Activated T-cell treated with anti-CD3 and anti-CD28 coated beads, Interleukin-2, amount 50 U/mL, for 24 hours (primary cell): ENCODE measurements at regions not wholly inside any gene's neighbourhood (a gene's known extent, or its start where the extent isn't known, plus 50 kb on each side); places are given as distances from the start of the nearest gene placed in this dataset.

Experiments used
- DNase-seq: peaks from one replicate; pipeline ENCODE4 v3.0.0-alpha.2; 2020
- H3K27ac Mint-ChIP-seq: 2 replicates; pipeline ENCODE4 v1.8.0; 2020; ENCODE audit warnings: mild to moderate bottlenecking, mixed read lengths
- H3K27me3 Mint-ChIP-seq: 2 replicates; pipeline ENCODE4 v1.8.0; 2020; ENCODE audit warnings: mixed read lengths
- H3K36me3 Mint-ChIP-seq: 2 replicates; pipeline ENCODE4 v1.8.0; 2020; ENCODE audit warnings: low read depth, mixed read lengths
- H3K4me1 Mint-ChIP-seq: 2 replicates; pipeline ENCODE4 v1.8.0; 2020; ENCODE audit warnings: low read depth, mixed read lengths
- H3K4me3 Mint-ChIP-seq: 2 replicates; pipeline ENCODE4 v1.8.0; 2020; ENCODE audit warnings: mild to moderate bottlenecking, moderate library complexity, mixed read lengths
- H3K9me3 Mint-ChIP-seq: 2 replicates; pipeline ENCODE4 v1.8.0; 2020; ENCODE audit warnings: mixed read lengths

GRCh38 chr3:113051787-113052186 lies 61.0 kb downstream of the GTPBP8 start:
- Mint-ChIP-seq H3K36me3 (peaks cover 6% of the 10 kb centered on the region), H3K9me3 (no peaks in the 10 kb centered on the region), H3K4me1 (peaks cover 1% of the 10 kb centered on the region), H3K27me3 (no peaks in the 10 kb centered on the region), H3K27ac (no peak overlapping the region), H3K4me3 (no peak overlapping the region)
- no peak for DNase-seq

GRCh38 chr3:113053169-113053568 lies 62.4 kb downstream of the GTPBP8 start:
- no peaks in the 10 kb centered on the region for H3K27me3 Mint-ChIP-seq
- peaks cover 8% of the 10 kb centered on the region for H3K4me1 Mint-ChIP-seq
- H3K4me3 Mint-ChIP-seq = no peak overlapping the region
- no peak overlapping the region for H3K27ac Mint-ChIP-seq
- DNase-seq = no peak
- peaks cover 2% of the 10 kb centered on the region for H3K36me3 Mint-ChIP-seq
- H3K9me3 Mint-ChIP-seq = no peaks in the 10 kb centered on the region

DNA sequence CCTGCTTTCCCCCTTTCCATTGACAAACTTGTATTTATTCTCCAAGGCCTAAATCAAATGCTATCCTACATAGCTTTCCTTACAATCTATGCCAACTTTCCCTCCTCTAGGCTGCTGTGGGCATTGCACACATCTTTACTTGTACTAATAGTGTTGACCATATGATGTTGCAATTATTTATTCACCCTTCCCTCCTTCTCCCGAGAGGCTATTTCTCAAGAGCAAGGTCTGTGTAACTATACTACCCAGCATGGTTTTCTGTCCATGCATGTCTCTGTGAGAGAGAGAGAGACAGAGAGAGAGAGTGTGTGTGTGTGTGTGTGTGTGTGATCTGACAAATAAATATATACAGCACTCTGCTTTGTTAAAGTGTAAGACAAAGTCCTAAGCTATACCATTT lies 63.8 kb downstream of the GTPBP8 start:
- Mint-ChIP-seq H3K4me3 (no peak overlapping the region), H3K27ac (no peak overlapping the region), H3K27me3 (no peaks in the 10 kb centered on the region), H3K36me3 (peaks cover 2% of the 10 kb centered on the region), H3K4me1 (peaks cover 8% of the 10 kb centered on the region), H3K9me3 (no peaks in the 10 kb centered on the region)
- no peak for DNase-seq

DNA sequence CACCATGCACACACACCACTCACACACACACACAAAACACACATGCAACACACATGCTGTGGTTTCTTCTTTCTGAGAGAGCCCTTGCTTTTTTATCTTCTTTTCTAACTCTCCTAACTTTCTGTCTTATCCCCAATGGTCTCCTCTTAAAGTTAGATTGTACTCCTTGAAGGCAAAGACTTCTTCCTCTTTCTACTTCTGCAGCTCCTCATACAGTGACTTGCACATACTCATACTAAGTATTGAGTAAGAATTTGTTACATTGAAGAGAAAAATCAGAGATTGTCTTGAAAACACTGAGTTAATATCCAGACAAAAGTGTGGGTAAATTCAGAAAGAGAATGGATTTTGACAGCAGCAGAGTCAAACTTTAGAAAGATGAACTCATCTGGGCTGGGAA lies 64.4 kb downstream of the GTPBP8 start:
- DNase-seq = no peak
- Mint-ChIP-seq H3K4me1 (peaks cover 8% of the 10 kb centered on the region), H3K27ac (no peak overlapping the region), H3K4me3 (no peak overlapping the region), H3K27me3 (no peaks in the 10 kb centered on the region), H3K36me3 (peaks cover 3% of the 10 kb centered on the region), H3K9me3 (no peaks in the 10 kb centered on the region)

DNA sequence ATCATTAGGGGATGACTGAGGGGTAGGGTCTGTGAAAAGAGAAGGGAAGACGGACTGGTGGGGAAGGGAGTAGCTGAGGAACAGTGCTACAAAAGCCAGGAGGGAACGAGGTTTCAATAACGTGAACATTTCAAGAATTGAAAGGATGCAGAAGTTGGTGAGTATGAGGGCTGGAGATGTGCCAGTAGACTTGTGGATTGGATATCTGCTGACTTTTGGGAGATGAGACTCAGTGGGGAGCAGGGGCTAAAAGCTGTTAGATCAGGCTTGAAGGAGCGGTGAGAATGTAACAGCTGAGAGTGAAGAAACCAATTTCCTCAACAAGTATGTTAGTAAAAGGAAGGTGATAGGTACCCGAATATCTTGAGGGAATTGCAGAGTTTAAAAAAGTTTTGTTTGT lies 65.2 kb downstream of the GTPBP8 start:
- Mint-ChIP-seq H3K9me3 (no peaks in the 10 kb centered on the region), H3K4me3 (no peak overlapping the region), H3K4me1 (peaks cover 8% of the 10 kb centered on the region), H3K36me3 (peaks cover 3% of the 10 kb centered on the region), H3K27me3 (no peaks in the 10 kb centered on the region), H3K27ac (no peak overlapping the region)
- no peak for DNase-seq

DNA sequence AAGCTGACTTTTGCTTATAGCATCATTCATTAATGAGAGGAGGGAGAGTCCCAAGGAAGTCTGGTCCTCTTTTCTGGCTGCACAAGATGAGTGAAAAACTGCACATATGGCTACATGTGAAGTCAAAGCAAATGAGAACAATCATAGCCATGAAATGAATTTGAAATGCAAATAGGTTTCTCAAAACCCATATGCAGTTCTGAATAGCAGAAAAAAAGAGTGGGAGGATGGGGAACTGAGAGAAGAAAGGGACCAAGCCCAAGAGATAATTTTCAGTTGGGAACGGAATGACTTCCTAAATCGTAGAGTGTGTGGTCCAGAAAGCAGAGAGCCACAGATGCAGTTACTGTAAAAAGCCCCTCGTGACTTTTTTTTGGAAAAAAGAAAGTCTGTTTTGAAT lies 66.3 kb downstream of the GTPBP8 start:
- DNase-seq = no peak
- no peak overlapping the region for H3K4me3 Mint-ChIP-seq
- H3K4me1 Mint-ChIP-seq = peaks cover 8% of the 10 kb centered on the region
- no peak overlapping the region for H3K27ac Mint-ChIP-seq
- no peaks in the 10 kb centered on the region for H3K27me3 Mint-ChIP-seq
- peaks cover 10% of the 10 kb centered on the region for H3K36me3 Mint-ChIP-seq
- H3K9me3 Mint-ChIP-seq = no peaks in the 10 kb centered on the region

DNA sequence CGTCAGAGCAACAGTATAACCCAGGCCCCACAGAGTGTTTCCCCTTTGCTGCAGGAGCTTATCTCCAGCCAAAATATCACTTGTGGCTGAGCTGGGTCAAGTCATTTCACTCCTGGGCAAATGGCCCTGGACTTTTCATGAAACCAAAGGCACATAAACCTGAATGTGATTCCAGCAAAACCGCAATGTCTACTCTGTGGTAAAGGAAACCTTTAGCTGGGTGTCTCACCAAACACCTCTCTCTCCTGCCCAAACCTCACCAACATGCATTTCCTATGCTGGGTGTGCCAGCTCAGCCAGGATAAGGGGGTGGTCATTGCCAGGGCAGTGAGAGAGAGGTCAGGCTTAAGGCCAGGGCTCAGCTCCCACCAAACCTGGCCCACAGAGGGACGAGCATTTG lies 67.4 kb downstream of the GTPBP8 start:
- H3K4me3 Mint-ChIP-seq = no peak overlapping the region
- H3K27me3 Mint-ChIP-seq = no peaks in the 10 kb centered on the region
- DNase-seq = no peak
- H3K4me1 Mint-ChIP-seq = peaks cover 8% of the 10 kb centered on the region
- no peak overlapping the region for H3K27ac Mint-ChIP-seq
- no peaks in the 10 kb centered on the region for H3K9me3 Mint-ChIP-seq
- H3K36me3 Mint-ChIP-seq = peaks cover 20% of the 10 kb centered on the region

DNA sequence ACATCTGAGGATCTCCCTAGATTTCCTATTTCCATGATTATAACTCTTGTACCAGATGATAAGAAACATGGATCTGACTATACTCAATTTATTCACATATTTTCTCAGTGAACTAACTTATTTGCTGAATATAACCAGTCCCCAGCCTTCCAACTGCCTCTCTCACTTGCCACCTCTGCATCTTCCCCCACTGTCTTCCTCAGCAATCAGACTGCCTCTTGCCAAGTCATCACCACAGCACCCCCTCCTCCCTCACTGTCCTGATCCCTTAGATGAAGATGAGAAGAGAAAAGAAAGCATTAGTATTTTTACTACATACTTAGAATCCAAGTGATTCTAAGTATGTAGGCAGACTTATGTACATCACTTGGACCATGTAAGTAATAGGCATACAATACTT lies 71.9 kb downstream of the GTPBP8 start:
- DNase-seq = no peak
- peaks cover 65% of the 10 kb centered on the region for H3K36me3 Mint-ChIP-seq
- H3K4me1 Mint-ChIP-seq = no peaks in the 10 kb centered on the region
- H3K27ac Mint-ChIP-seq = no peak overlapping the region
- no peaks in the 10 kb centered on the region for H3K27me3 Mint-ChIP-seq
- H3K9me3 Mint-ChIP-seq = peaks cover 15% of the 10 kb centered on the region
- H3K4me3 Mint-ChIP-seq = no peak overlapping the region

GRCh38 chr3:113063126-113063894 lies 72.5 kb downstream of the GTPBP8 start:
- no peak overlapping the region for H3K4me3 Mint-ChIP-seq
- H3K27ac Mint-ChIP-seq = no peak overlapping the region
- no peak for DNase-seq
- H3K36me3 Mint-ChIP-seq = peaks cover 70% of the 10 kb centered on the region
- H3K4me1 Mint-ChIP-seq = no peaks in the 10 kb centered on the region
- peaks cover 15% of the 10 kb centered on the region for H3K9me3 Mint-ChIP-seq
- H3K27me3 Mint-ChIP-seq = no peaks in the 10 kb centered on the region

DNA sequence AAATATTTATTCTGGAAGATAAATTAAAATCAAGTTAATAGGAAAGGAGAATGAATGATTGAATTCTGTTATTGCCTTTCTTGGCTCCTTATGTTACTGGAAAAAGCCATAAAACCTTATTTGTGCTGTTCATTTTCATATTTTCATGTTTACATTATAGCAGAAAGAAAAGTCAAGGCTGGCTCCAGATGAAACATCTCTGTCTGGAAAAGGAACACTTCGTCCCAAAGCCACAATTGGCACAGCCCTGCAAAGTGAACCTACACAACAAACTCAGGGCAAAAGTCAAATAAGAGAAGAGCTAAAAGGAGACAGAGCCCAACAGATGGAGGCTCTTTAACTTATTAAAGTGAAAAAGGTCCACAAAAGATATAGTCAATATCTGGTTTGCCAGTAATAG lies 73.4 kb downstream of the GTPBP8 start:
- H3K27me3 Mint-ChIP-seq = no peaks in the 10 kb centered on the region
- H3K4me1 Mint-ChIP-seq = no peaks in the 10 kb centered on the region
- H3K9me3 Mint-ChIP-seq = peaks cover 19% of the 10 kb centered on the region
- no peak overlapping the region for H3K4me3 Mint-ChIP-seq
- no peak overlapping the region for H3K27ac Mint-ChIP-seq
- peaks cover 70% of the 10 kb centered on the region for H3K36me3 Mint-ChIP-seq
- no peak for DNase-seq

GRCh38 chr3:113065336-113065735 lies 74.6 kb downstream of the GTPBP8 start:
- Mint-ChIP-seq H3K36me3 (peaks cover 68% of the 10 kb centered on the region), H3K9me3 (peaks cover 19% of the 10 kb centered on the region), H3K27me3 (no peaks in the 10 kb centered on the region), H3K27ac (no peak overlapping the region), H3K4me1 (no peaks in the 10 kb centered on the region), H3K4me3 (no peak overlapping the region)
- no peak for DNase-seq

- no peak overlapping the region for H3K4me3 Mint-ChIP-seq
- no peak overlapping the region for H3K27ac Mint-ChIP-seq
- H3K27me3 Mint-ChIP-seq = no peaks in the 10 kb centered on the region
- peaks cover 19% of the 10 kb centered on the region for H3K9me3 Mint-ChIP-seq
- H3K36me3 Mint-ChIP-seq = peaks cover 39% of the 10 kb centered on the region
- no peaks in the 10 kb centered on the region for H3K4me1 Mint-ChIP-seq
- no peak for DNase-seq
Observed at GRCh38 chr3:113070072-113070640, 79.4 kb downstream of the GTPBP8 start.

DNA sequence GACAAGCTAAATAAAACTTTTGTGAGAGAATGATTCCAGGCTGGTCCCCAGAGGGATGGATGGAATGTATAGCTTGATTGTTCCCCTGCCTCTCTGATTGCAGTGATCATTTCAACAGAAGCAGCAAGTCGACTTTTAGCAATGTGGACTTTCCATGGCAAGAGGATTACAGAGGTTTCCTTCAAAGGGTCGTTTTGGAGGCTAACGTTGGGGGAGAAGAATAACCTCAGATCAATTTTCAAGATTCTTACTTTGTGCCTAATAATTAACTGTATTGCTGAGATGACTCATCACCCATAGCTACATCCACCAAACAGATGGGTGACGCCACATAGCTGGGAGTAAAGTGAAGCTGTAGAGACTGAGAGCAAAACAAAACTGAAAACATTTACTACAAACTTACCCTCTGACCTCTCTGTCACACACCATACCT lies 79.9 kb downstream of the GTPBP8 start:
- Mint-ChIP-seq H3K27ac (no peak overlapping the region), H3K4me3 (no peak overlapping the region), H3K36me3 (peaks cover 33% of the 10 kb centered on the region), H3K27me3 (no peaks in the 10 kb centered on the region), H3K9me3 (peaks cover 16% of the 10 kb centered on the region), H3K4me1 (no peaks in the 10 kb centered on the region)
- DNase-seq = no peak

DNA sequence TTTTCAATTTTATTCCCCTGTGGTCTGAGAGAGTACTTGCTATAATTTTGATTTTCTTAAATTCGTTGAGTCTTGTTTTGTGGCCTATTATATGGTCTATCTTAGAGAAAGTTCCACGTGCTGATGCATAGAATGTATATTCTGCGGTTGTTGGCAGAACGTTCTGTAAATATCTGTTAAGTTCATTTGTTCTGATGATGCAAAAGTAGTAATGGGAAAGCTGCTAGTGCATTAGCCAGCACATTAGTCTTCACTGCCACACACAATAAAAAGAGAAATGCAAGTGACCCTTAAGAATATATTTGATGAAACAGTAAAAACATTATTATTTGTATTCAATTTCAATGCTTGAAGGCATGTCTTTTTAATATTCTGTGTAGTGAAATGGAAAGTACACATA lies 84.8 kb downstream of the GTPBP8 start:
- no peaks in the 10 kb centered on the region for H3K4me1 Mint-ChIP-seq
- no peaks in the 10 kb centered on the region for H3K27me3 Mint-ChIP-seq
- peaks cover 8% of the 10 kb centered on the region for H3K36me3 Mint-ChIP-seq
- H3K27ac Mint-ChIP-seq = no peak overlapping the region
- no peaks in the 10 kb centered on the region for H3K9me3 Mint-ChIP-seq
- DNase-seq = no peak
- no peak overlapping the region for H3K4me3 Mint-ChIP-seq

DNA sequence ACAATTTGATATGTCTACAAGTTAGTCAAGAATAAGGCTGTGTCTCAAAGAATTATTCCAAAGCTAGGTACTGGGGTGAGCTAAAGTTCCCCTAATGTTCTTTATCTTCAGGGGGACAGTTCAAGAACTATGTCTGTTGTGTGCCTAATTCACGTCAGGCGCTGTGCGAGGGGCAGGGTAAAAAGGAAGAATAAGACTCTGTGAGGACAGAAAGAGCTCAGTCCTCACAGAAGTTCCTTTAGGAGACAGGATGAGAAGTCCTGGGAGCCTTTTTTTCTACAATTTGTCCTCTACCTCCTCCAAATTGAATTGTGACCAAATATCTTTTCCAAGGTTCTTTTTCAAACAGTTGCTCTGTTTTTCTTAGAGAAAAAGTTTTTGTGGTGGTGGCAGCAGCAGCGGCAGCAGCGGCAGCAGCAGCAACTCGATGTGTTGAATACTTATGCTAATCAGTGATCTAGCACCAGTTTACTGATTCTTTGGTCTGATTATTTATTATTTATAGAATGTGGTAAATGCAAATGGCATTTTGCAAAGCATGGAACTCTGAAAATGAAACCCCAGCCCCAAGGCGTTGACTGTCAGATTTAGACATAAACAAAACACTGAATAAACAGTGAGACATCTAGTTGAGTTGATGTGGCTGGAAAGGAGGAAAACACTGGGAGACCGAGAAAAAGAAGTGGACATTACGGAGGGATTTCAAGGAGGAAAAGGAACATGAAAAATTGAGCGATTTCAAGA lies 88.6 kb downstream of the GTPBP8 start:
- H3K27me3 Mint-ChIP-seq = no peaks in the 10 kb centered on the region
- no peak for DNase-seq
- no peak overlapping the region for H3K4me3 Mint-ChIP-seq
- no peak overlapping the region for H3K27ac Mint-ChIP-seq
- H3K36me3 Mint-ChIP-seq = peaks cover under 1% of the 10 kb centered on the region
- H3K4me1 Mint-ChIP-seq = no peaks in the 10 kb centered on the region
- no peaks in the 10 kb centered on the region for H3K9me3 Mint-ChIP-seq
